NCI-H82 (cell line): ENCODE measurements at regions not wholly inside any gene's neighbourhood (a gene's known extent, or its start where the extent isn't known, plus 50 kb on each side); places are given as distances from the start of the nearest gene placed in this dataset.
A peak's percentile ranks its signal among the peaks of the same experiment; 100 is the strongest.
"Not testable (repeated sequence)": the region's sequence is repeated elsewhere in the genome, so short reads cannot be mapped to it uniquely, and the experiment has no call there.

Source experiments
- DNase-seq: peaks from one replicate; lab custom pipeline; 2025; lab: John Stamatoyannopoulos, UW

GRCh38 chr1:66460776-66461175, 73.2 kb upstream of the SGIP1 start:
- no peak for DNase-seq

- no peak for DNase-seq
Measured at GRCh38 chr1:66462313-66462712, 71.6 kb upstream of the SGIP1 start.

GRCh38 chr1:66464351-66464750, 69.6 kb upstream of the SGIP1 start:
- no peak for DNase-seq

- DNase-seq = no peak
Measured at GRCh38 chr1:66464802-66465201, 69.2 kb upstream of the SGIP1 start.

GRCh38 chr1:66466695-66467094, 67.3 kb upstream of the SGIP1 start:
- not testable (repeated sequence) for DNase-seq

GRCh38 chr1:66468722-66469121, 65.2 kb upstream of the SGIP1 start:
- DNase-seq = peak; percentile 17

- no peak for DNase-seq
Measured at GRCh38 chr1:66475940-66476339, 58.0 kb upstream of the SGIP1 start.

- DNase-seq = no peak
Measured at GRCh38 chr1:66476774-66477173, 57.2 kb upstream of the SGIP1 start.

- DNase-seq = no peak
Measured at GRCh38 chr1:66478116-66478515, 55.8 kb upstream of the SGIP1 start.

- DNase-seq = peak; percentile 39
Measured at GRCh38 chr1:66480162-66480561, 53.8 kb upstream of the SGIP1 start.

GRCh38 chr1:66481215-66481614, 52.7 kb upstream of the SGIP1 start:
- not testable (repeated sequence) for DNase-seq
